Type B pancreatic cell (in vitro differentiated cells): ENCODE measurements at regions not wholly inside any gene's neighbourhood (a gene's known extent, or its start where the extent isn't known, plus 50 kb on each side); places are given as distances from the start of the nearest gene placed in this dataset.

Source experiments
- DNase-seq: peaks from one replicate; pipeline ENCODE4 v3.0.0; 2021; ENCODE audit warnings: mixed read lengths; ENCODE audit not compliant: unreplicated experiment; ENCODE audit errors: extremely low spot score
- H3K27ac Mint-ChIP-seq: 2 replicates; pipeline ENCODE4 v1.8.0; 2021; ENCODE audit warnings: mild to moderate bottlenecking, mixed read lengths
- H3K27me3 Mint-ChIP-seq: 2 replicates; pipeline ENCODE4 v1.8.0; 2021; ENCODE audit warnings: mixed read lengths
- H3K36me3 Mint-ChIP-seq: 2 replicates; pipeline ENCODE4 v1.8.0; 2021; ENCODE audit warnings: mixed read lengths
- H3K4me1 Mint-ChIP-seq: one replicate; pipeline ENCODE4 v1.8.0; 2021; ENCODE audit warnings: mixed read lengths; ENCODE audit not compliant: unreplicated experiment
- H3K4me3 Mint-ChIP-seq: 2 replicates; pipeline ENCODE4 v1.8.0; 2021; ENCODE audit warnings: mild to moderate bottlenecking, mixed read lengths
- H3K9me3 Mint-ChIP-seq: 2 replicates; pipeline ENCODE4 v1.8.0; 2021; ENCODE audit warnings: mixed read lengths
- TF ChIP-seq, protein P1 (sequence below): fragments of 200-600 bp; sonication (generic); conservative IDR thresholded peaks from 2 replicates; pipeline ENCODE4 v1.5.0; 2021; ENCODE audit warnings: antibody characterized with exemption, mild to moderate bottlenecking

DNA sequence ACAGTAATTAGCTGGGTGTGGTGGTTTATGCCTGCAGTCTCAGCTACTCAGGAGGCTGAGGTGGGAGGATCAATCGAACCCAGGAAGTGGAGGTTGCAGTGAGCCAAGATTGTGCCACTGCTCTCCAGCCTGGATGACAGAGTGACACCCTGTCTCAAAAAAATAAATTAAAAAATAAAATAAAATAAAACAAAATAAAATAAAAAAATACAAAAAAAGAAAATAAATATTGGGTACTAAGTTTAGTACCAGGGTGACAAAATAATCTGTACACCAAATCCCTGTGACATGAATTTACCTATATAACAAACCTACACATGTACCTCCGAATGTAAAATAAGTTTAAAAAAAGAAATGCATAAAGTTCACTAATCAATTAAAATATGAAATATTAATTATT, 666.0 kb upstream of the CDH18 start:
- no peak for DNase-seq
- H3K27ac Mint-ChIP-seq, result no peak overlapping the region
- no peaks in the 10 kb centered on the region for H3K4me1 Mint-ChIP-seq
- no peaks in the 10 kb centered on the region for H3K36me3 Mint-ChIP-seq
- H3K27me3 Mint-ChIP-seq, result no peaks in the 10 kb centered on the region
- no peak overlapping the region for H3K4me3 Mint-ChIP-seq
- H3K9me3 Mint-ChIP-seq, result peaks cover 4% of the 10 kb centered on the region
- TF ChIP-seq, protein P1, sequence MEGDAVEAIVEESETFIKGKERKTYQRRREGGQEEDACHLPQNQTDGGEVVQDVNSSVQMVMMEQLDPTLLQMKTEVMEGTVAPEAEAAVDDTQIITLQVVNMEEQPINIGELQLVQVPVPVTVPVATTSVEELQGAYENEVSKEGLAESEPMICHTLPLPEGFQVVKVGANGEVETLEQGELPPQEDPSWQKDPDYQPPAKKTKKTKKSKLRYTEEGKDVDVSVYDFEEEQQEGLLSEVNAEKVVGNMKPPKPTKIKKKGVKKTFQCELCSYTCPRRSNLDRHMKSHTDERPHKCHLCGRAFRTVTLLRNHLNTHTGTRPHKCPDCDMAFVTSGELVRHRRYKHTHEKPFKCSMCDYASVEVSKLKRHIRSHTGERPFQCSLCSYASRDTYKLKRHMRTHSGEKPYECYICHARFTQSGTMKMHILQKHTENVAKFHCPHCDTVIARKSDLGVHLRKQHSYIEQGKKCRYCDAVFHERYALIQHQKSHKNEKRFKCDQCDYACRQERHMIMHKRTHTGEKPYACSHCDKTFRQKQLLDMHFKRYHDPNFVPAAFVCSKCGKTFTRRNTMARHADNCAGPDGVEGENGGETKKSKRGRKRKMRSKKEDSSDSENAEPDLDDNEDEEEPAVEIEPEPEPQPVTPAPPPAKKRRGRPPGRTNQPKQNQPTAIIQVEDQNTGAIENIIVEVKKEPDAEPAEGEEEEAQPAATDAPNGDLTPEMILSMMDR, result no peak

DNA sequence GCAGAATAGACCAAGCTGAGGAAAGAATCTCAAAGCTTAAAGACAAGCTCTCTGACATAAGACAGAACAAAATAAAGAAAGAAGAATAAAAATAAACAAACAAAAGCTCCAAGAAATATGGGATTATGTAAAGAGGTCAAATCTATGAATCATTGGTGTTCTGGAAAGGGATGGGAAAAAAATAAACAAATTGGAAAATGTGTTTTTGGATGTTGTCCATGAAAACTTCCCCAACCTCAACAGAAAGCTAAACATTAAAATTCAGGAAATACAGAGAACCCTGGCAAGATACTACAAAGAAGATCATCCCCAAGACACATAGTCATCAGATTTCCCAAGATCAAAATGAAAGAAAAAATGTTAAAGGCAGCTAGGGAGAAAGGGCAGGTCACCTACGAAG, 662.0 kb upstream of the CDH18 start:
- H3K27me3 Mint-ChIP-seq, result no peaks in the 10 kb centered on the region
- H3K4me3 Mint-ChIP-seq, result no peak overlapping the region
- DNase-seq, result no peak
- no peaks in the 10 kb centered on the region for H3K4me1 Mint-ChIP-seq
- TF ChIP-seq, protein P1, result no peak
- H3K27ac Mint-ChIP-seq, result no peak overlapping the region
- no peaks in the 10 kb centered on the region for H3K36me3 Mint-ChIP-seq
- peaks cover 4% of the 10 kb centered on the region for H3K9me3 Mint-ChIP-seq

DNA sequence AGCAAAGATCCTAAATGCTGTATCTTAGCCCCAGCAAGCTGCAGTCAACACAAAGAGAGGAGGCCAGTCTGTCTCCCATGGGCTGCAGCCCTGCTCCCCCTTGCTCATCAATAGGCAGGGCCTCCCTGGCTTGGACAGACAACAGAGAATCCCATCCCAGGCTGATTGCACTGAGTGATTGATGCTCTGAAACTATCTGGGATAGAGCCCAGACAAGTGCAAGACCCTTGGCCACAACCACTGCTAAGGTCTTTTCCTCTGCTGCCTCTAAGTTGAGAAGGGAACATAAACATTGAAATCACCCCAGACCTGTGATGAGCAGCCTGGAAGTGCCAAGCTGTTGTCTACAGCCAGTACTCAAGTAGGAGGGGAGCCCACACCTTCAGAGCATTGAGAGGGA, 661.0 kb upstream of the CDH18 start:
- peaks cover 4% of the 10 kb centered on the region for H3K9me3 Mint-ChIP-seq
- no peak overlapping the region for H3K27ac Mint-ChIP-seq
- TF ChIP-seq, protein P1, result no peak
- no peak overlapping the region for H3K4me3 Mint-ChIP-seq
- no peaks in the 10 kb centered on the region for H3K27me3 Mint-ChIP-seq
- no peaks in the 10 kb centered on the region for H3K4me1 Mint-ChIP-seq
- H3K36me3 Mint-ChIP-seq, result no peaks in the 10 kb centered on the region
- DNase-seq, result no peak

DNA sequence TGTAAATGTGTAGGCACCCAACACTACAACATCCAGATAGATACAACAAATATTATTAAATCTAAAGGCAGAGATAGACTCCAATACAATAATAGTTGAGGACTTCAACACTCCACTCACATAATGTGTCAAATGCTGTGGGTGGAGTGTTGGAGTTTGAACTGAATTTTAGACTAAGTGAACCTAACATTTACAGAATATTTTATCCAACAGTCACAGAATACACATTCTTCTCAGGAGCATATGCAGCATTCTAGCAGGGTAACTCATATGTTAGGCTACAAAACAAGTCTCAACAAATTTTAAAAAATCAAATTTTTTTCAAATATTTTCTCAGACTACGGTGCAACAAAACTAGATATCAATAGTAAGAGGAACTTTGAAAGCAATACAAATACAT, 648.7 kb upstream of the CDH18 start:
- Mint-ChIP-seq H3K27me3 (no peaks in the 10 kb centered on the region), H3K4me1 (no peaks in the 10 kb centered on the region), H3K27ac (no peak overlapping the region), H3K36me3 (no peaks in the 10 kb centered on the region), H3K4me3 (no peak overlapping the region), H3K9me3 (no peaks in the 10 kb centered on the region)
- DNase-seq, result no peak
- TF ChIP-seq, protein P1, result no peak

DNA sequence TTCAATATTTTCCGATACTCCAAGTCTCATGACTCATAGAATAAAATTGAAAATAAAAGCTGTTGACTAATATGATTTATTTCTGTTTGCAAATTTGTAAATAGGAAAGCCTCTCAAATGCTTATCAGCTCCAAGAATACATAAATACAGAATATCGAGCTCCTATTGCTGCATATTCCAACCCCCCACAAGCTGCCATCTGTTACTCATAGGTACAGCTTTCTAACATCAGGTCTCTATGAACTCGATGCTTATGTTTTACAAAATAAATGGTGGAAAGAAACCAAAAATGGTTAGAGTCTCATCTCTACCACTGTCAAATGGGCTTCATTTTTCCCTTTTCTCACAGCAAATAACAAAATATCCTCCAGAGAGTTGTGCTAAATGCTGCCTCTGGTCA, 631.6 kb upstream of the CDH18 start:
- H3K4me3 Mint-ChIP-seq, result no peak overlapping the region
- TF ChIP-seq, protein P1, result no peak
- H3K9me3 Mint-ChIP-seq, result no peaks in the 10 kb centered on the region
- H3K4me1 Mint-ChIP-seq, result no peaks in the 10 kb centered on the region
- H3K27ac Mint-ChIP-seq, result no peak overlapping the region
- no peaks in the 10 kb centered on the region for H3K36me3 Mint-ChIP-seq
- peaks cover 18% of the 10 kb centered on the region for H3K27me3 Mint-ChIP-seq
- no peak for DNase-seq

- Mint-ChIP-seq H3K9me3 (no peaks in the 10 kb centered on the region), H3K27ac (no peak overlapping the region), H3K36me3 (no peaks in the 10 kb centered on the region), H3K4me3 (no peak overlapping the region), H3K4me1 (no peaks in the 10 kb centered on the region), H3K27me3 (peaks cover 22% of the 10 kb centered on the region)
- no peak for DNase-seq
- TF ChIP-seq, protein P1, result no peak
Observed at GRCh38 chr5:20618340-20618739, 630.3 kb upstream of the CDH18 start.
